Osteoblast (primary cell): ENCODE measurements at regions not wholly inside any gene's neighbourhood (a gene's known extent, or its start where the extent isn't known, plus 50 kb on each side); places are given as distances from the start of the nearest gene placed in this dataset.

Experiments used
- DNase-seq: peaks from one replicate; pipeline ENCODE4 v3.0.0; 2011; ENCODE audit warnings: low spot score, mixed read lengths; ENCODE audit not compliant: insufficient read length; ENCODE audit errors: missing footprints
- H2AFZ ChIP-seq: 2 replicates; pipeline ENCODE4 v1.6.0; 2011; ENCODE audit warnings: mild to moderate bottlenecking, low read length
- H3K27ac ChIP-seq: 2 replicates; pipeline ENCODE4 v1.5.1; 2011; ENCODE audit warnings: mild to moderate bottlenecking, low read depth, low read length, moderate library complexity
- H3K27me3 ChIP-seq: 2 replicates; pipeline ENCODE4 v1.6.0; 2012; ENCODE audit warnings: mild to moderate bottlenecking, control low read depth, inconsistent platforms, low read length, moderate library complexity; ENCODE audit not compliant: insufficient read depth
- H3K36me3 ChIP-seq: 2 replicates; pipeline ENCODE4 v1.5.1; 2011; ENCODE audit warnings: mild to moderate bottlenecking, low read length, control low read depth, moderate library complexity; ENCODE audit not compliant: insufficient read depth
- H3K4me1 ChIP-seq: 2 replicates; pipeline ENCODE4 v1.5.1; 2011; ENCODE audit warnings: mild to moderate bottlenecking, low read length, control low read depth, moderate library complexity; ENCODE audit not compliant: insufficient read depth
- H3K4me2 ChIP-seq: 2 replicates; pipeline ENCODE4 v1.6.0; 2011; ENCODE audit warnings: mild to moderate bottlenecking, low read length; ENCODE audit not compliant: insufficient read depth
- H3K4me3 ChIP-seq: fragments of 200-600 bp; sonication (generic); 3 replicates; pipeline ENCODE4 v1.5.1; 2012; ENCODE audit warnings: mild to moderate bottlenecking, low read length, inconsistent platforms; ENCODE audit not compliant: insufficient read depth
- H3K79me2 ChIP-seq: 2 replicates; pipeline ENCODE4 v1.6.0; 2012; ENCODE audit warnings: mild to moderate bottlenecking, low read length, control low read depth, inconsistent platforms; ENCODE audit not compliant: insufficient read depth
- H3K9me3 ChIP-seq: 2 replicates; pipeline ENCODE4 v1.5.1; 2011; ENCODE audit warnings: low read depth, low read length, control low read depth
- H4K20me1 ChIP-seq: 2 replicates; pipeline ENCODE4 v1.6.0; 2012; ENCODE audit warnings: mild to moderate bottlenecking, low read length, control low read depth; ENCODE audit not compliant: insufficient read depth
- TF ChIP-seq, protein P1 (sequence below): IDR thresholded peaks from 2 replicates; pipeline ENCODE4 v1.5.1; 2011; ENCODE audit warnings: mild to moderate bottlenecking, low read depth, low read length, moderate library complexity; ENCODE audit errors: extremely low read depth

DNA sequence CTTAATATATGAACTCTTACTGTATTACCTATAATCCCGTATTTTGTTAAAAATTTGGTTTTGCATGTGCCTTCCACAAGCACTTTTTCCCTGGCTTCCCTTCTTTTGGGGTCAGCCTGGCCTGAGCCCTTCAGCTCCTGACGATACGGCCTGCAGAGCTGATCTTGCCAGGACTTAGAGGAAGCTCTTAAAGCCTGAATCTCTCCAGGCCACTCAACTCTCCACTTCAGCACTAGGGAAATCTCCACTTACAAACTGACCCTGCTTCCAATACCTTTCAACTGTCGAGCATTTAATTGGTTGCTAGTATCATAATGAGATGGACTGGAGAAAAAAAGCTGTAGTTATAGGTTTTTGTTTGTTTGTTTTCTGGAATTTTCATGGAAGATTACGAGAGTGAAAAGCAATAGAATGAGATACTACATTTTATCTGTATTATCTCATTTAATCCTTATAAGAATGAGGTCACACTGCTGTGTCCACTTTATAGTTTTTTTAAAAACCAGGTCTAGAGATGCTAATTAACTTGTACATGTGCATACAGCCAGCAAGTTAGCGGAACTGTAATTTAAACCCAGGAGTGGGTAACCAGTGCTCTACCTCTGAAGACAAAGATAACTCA is 54.8 kb downstream of the ZBTB38 start:
- Histone ChIP-seq H3K36me3 (peaks cover 47% of the 10 kb centered on the region), H2AFZ (no peak overlapping the region), H3K79me2 (peaks cover 95% of the 10 kb centered on the region), H3K4me2 (no peak overlapping the region), H3K4me1 (peaks cover 45% of the 10 kb centered on the region), H3K9me3 (no peaks in the 10 kb centered on the region), H4K20me1 (no peaks in the 10 kb centered on the region), H3K4me3 (no peak overlapping the region), H3K27ac (peak overlapping the region; percentile 89), H3K27me3 (no peaks in the 10 kb centered on the region)
- TF ChIP-seq, protein P1, sequence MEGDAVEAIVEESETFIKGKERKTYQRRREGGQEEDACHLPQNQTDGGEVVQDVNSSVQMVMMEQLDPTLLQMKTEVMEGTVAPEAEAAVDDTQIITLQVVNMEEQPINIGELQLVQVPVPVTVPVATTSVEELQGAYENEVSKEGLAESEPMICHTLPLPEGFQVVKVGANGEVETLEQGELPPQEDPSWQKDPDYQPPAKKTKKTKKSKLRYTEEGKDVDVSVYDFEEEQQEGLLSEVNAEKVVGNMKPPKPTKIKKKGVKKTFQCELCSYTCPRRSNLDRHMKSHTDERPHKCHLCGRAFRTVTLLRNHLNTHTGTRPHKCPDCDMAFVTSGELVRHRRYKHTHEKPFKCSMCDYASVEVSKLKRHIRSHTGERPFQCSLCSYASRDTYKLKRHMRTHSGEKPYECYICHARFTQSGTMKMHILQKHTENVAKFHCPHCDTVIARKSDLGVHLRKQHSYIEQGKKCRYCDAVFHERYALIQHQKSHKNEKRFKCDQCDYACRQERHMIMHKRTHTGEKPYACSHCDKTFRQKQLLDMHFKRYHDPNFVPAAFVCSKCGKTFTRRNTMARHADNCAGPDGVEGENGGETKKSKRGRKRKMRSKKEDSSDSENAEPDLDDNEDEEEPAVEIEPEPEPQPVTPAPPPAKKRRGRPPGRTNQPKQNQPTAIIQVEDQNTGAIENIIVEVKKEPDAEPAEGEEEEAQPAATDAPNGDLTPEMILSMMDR: no peak
- no peak for DNase-seq

DNA sequence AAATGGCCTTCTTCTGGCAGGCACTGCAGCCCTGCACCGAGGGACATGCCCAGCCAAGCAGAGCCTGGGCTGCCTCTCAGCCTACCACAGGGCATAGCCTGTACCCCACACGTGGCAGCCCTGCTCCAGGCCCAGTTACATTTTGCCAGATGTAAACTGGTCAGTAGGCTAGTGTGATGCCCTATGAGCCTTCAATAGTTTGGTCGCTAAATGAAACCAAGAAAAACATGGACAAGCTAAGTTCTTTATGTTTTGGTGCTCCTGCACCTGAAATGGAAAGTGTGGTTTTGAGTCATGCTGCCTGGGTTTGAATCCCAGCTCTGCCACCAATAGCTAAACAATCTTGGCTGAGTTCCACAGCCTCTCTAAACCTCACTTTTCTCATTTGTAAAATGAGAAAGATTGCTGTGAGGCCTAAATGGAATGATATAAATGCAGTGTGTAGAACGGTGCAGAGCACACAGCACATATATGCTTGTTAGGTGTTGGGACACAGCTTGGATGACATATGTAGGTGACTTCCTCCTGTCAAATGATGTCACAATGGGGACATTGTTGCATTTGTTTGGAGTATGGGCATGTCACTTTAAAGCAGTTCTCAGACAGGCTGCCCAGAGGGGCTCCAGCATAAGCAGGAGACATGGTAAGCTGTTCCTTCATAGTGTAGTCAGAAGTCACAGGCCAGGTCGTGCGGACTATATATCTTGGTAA is 57.4 kb downstream of the ZBTB38 start:
- H3K9me3 ChIP-seq: no peaks in the 10 kb centered on the region
- peak overlapping the region; percentile 89 for H3K27ac ChIP-seq
- H3K27me3 ChIP-seq: no peaks in the 10 kb centered on the region
- H3K36me3 ChIP-seq: peaks cover 42% of the 10 kb centered on the region
- H4K20me1 ChIP-seq: no peaks in the 10 kb centered on the region
- TF ChIP-seq, protein P1: no peak
- H3K79me2 ChIP-seq: peaks cover 96% of the 10 kb centered on the region
- peak overlapping the region; percentile 8 for H3K4me2 ChIP-seq
- peaks cover 48% of the 10 kb centered on the region for H3K4me1 ChIP-seq
- no peak overlapping the region for H3K4me3 ChIP-seq
- no peak overlapping the region for H2AFZ ChIP-seq
- DNase-seq: no peak

DNA sequence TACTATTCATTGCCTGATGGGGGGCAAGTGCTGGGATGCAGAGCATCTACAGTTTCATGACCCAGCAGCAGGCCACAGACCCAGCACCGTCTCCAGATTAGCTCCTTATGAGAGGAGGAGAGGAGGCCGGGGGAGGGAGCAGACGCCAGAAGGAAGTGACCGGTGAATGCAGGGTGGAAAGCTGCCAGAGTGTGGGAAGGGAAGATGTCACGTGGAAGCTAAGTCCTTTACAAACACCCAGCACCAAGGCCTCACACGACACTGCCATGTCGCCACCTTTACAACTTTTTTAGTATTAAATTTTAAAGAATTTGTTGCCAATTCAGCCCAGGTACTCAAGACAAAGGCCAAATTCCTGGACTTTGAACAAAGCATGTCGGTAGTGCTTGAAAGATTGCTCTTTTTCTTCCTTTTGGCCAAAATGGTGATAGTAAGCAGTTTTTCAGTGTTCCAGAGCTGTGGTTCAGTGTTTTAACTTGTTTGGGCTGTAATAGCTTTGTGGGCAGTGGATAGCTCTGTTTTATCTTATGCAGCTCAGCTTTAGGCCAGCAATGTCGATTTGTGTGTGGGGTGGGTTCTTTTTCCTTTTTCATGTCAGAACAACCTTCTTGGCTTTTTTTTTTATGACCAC is 58.2 kb downstream of the ZBTB38 start:
- Histone ChIP-seq H3K79me2 (peaks cover 94% of the 10 kb centered on the region), H3K36me3 (peaks cover 45% of the 10 kb centered on the region), H3K4me2 (peak overlapping the region; percentile 8), H3K9me3 (no peaks in the 10 kb centered on the region), H2AFZ (no peak overlapping the region), H3K4me3 (no peak overlapping the region), H3K4me1 (peaks cover 41% of the 10 kb centered on the region), H3K27ac (peak overlapping the region; percentile 89), H4K20me1 (no peaks in the 10 kb centered on the region), H3K27me3 (no peaks in the 10 kb centered on the region)
- TF ChIP-seq, protein P1: no peak
- peak; percentile 32 for DNase-seq

DNA sequence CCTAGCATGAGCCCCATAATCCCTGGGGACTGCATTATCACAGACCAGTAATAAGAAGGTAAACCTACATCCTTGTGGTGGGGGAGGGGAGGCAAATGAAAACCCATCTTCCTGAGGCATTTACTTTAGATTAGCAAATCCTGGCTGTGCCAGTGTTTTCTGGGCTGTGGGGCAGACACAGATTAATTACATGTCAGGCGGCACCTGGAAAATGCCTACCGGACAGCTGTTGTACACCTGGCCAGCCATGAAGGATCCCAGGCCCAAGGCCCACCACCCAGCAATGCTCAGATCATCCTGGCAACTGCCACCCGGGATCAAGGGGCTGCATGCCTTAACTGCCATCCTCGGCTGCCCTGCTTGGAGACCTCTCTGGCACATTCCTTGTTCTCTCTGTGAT is 59.1 kb upstream of the RASA2 start:
- DNase-seq: no peak
- Histone ChIP-seq H3K4me3 (no peak overlapping the region), H4K20me1 (no peaks in the 10 kb centered on the region), H3K27me3 (no peaks in the 10 kb centered on the region), H3K79me2 (peaks cover 95% of the 10 kb centered on the region), H3K27ac (peak overlapping the region; percentile 89), H2AFZ (no peak overlapping the region), H3K36me3 (peaks cover 49% of the 10 kb centered on the region), H3K4me1 (peaks cover 37% of the 10 kb centered on the region), H3K4me2 (no peak overlapping the region), H3K9me3 (no peaks in the 10 kb centered on the region)
- TF ChIP-seq, protein P1: no peak
